ENCODE measurements at regions not wholly inside any gene's neighbourhood (a gene's known extent, or its start where the extent isn't known, plus 50 kb on each side); places are given as distances from the start of the nearest gene placed in this dataset.
"Not testable (repeated sequence)": the region's sequence is repeated elsewhere in the genome, so short reads cannot be mapped to it uniquely, and the experiment has no call there.

DNA sequence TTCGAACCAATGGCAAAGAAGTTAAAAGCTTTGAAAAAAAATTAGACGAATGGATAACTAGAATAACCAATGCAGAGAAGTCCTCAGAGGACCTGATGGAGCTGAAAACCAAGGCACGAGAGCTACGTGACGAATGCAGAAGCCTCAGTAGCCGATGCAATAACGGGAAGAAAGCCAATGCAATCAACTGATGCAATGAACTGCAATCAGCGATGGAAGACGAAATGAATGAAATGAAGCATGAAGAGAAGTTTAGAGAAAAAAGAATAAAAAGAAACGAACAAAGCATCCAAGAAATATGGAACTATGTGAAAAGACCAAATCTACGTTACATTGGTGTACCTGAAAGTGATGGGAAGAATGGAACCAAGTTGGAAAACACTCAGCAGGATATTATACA is 52.6 kb upstream of the MRPS30 start:
- DNase-seq, result not testable (repeated sequence)

GRCh38 chr5:44747396-44747795 is 61.4 kb upstream of the MRPS30 start:
- DNase-seq, result no peak

DNA sequence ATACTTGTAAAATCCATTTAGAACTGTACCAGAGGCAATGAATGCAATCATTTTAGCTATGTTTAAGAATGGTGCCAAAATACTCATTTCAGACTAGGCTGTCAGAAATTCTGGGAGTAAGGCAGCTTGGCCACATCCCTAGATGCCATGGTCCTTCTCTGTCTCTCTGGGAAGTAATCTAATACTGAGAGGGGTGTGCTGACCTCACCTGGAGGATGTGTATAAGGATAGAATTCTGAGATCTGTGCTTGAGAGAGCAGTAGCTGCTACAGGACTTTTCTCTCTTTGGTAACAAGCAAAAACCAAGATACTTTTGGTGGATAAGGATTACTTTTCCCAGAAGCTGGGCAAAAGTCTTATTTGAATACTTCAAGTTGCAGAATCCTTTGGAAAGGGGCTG is 68.1 kb upstream of the MRPS30 start:
- DNase-seq, result no peak

DNA sequence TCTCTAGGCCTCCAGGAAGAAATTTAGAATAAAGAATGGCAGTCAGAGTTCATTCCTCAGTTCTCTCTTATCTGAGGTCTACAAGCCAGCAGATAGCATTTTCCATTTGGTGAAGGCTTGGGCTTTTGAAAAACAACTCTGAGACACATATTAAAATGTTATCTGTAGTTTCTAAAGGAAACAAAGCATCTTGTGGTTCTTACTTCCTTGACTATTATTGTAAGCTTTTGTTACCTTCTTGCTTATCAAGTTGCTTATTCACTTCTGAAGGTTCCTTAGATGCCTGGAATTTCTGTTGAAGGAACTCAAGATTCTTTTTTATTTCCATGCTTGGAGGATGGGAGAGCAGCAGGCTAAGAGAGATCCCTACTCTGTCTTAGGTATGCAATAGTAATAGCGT is 79.2 kb upstream of the MRPS30 start:
- DNase-seq, result no peak

- DNase-seq, result no peak
Observed at GRCh38 chr5:44727100-44727499, 81.6 kb upstream of the MRPS30 start.

GRCh38 chr5:44719856-44720255 is 88.9 kb upstream of the MRPS30 start:
- no peak for DNase-seq

GRCh38 chr5:44714871-44715561 is 93.7 kb upstream of the MRPS30 start:
- DNase-seq, result no peak

DNA sequence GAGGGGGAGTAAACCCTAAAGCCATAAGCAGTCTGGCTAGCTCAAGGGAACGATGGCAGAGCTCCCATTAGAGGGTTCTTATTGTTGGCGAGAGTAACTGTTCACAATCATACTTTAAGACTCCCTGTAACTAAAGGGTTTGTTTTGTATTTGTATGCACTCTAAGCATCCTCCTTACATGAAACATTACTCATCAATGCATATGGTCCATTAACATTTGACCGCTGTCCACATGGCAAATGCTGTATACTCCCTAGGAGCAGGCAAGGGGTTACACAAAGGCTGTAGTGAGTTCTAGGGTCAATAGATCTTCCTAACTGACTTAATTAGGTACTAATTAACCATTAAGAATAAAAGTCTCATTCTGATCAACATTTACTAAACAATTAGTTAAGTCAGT is 95.3 kb upstream of the MRPS30 start:
- no peak for DNase-seq

GRCh38 chr5:44711901-44712300 is 96.8 kb upstream of the MRPS30 start:
- no peak for DNase-seq

DNA sequence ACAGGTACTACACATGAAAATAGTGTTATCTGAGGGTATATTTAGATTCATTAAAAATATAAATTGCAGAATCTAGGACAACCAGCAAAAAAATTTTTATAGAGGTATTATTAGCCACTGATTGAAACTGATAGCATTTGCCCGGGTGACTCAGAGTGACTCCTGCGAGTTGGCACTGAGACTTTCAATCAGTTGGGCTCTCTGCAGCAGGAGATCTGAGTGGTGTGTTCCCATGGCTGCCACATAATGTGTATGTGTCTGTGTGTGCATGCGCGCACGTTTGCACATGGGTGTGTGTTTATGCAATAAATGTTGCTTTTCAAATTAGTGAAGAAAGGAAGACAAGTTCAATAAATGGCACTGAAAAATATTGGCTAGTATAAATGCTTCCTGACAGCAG is 100.1 kb upstream of the MRPS30 start:
- no peak for DNase-seq

- DNase-seq, result no peak
Observed at GRCh38 chr5:44707721-44708120, 101.0 kb upstream of the MRPS30 start.

GRCh38 chr5:44697025-44697424 is 111.7 kb upstream of the MRPS30 start:
- DNase-seq, result no peak

- no peak for DNase-seq
Observed at GRCh38 chr5:44695259-44695658, 113.5 kb upstream of the MRPS30 start.

GRCh38 chr5:44691802-44692201 is 116.9 kb upstream of the MRPS30 start:
- DNase-seq, result no peak

DNA sequence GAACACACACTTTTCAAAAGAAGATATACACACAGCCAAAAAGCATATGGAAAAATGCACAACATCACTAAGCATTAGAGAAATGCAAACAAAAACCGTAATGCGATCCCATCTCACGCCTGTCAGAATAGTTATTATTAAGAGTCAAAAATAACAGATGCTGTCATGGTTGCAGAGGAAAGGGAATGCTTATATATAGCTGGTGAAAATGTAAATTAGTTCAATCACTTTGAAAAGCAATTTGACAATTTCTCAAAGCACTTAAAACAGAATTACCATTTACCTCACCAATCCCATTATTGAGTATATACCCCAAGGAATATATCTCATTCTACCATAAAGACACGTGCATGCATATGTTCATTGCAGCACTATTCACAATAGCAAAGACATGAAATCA is 126.8 kb upstream of the MRPS30 start:
- no peak for DNase-seq

- no peak for DNase-seq
Observed at GRCh38 chr5:44679214-44679613, 129.5 kb upstream of the MRPS30 start.

- no peak for DNase-seq
Observed at GRCh38 chr5:44675296-44675695, 133.5 kb upstream of the MRPS30 start.

DNA sequence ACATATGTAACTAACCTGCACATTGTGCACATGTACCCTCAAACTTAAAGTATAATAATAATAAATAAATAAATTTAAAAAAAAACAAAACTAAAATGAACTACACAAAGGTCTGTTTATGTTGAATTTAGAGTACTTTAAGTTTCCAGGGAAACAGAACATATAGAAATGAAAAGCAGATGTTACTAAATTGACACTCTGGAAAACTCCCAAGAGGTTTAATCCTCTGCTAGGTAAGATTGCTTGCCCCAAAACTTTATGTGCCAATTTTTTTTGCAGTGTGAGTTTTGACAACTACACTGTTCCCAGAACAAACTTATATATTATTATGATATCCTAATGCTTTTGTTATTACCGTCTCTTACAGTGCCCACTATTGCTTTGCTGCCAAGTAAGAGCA is 134.3 kb upstream of the MRPS30 start:
- DNase-seq, result no peak

DNA sequence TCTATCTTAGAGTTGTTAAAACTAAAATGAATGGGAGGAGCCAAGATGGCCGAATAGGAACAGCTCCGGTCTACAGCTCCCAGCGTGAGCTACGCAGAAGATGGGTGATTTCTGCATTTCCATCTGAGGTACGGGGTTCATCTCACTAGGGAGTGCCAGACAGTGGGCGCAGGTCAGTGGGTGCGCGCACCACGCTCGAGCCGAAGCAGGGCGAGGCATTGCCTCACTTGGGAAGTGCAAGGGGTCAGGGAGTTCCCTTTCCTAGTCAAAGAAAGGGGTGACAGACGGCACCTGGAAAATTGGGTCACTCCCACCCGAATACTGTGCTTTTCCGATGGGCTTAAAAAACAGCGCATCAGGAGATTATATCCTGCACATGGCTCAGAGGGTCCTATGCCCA is 140.3 kb upstream of the MRPS30 start:
- DNase-seq, result not testable (repeated sequence)

- DNase-seq, result no peak
Observed at GRCh38 chr5:44665101-44665701, 143.5 kb upstream of the MRPS30 start.

GRCh38 chr5:44664711-44665100 is 144.0 kb upstream of the MRPS30 start:
- DNase-seq, result no peak

GRCh38 chr5:44663991-44664710 is 144.6 kb upstream of the MRPS30 start:
- DNase-seq, result no peak

GRCh38 chr5:44661851-44662250 is 146.9 kb upstream of the MRPS30 start:
- no peak for DNase-seq

DNA sequence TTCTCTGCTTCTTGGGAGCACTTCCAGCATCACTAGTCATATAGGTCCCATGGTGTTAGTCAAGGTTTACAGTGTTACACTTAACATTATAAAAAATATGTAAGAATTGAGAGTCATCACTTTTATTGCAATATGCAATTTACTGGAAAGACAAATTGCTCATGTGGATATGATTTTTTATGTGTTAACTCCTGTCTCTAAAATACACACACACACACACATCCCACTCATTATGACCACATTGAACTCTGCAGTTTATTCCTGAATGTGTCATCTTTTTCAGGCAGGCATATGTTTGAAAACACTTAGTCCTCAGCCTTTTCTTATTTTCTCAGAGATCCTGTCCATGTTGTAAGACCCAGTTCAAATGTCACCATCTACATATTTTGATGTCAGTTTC is 148.5 kb upstream of the MRPS30 start:
- no peak for DNase-seq
